Trophoblast cell (in vitro differentiated cells and primary cell): ENCODE measurements at regions not wholly inside any gene's neighbourhood (a gene's known extent, or its start where the extent isn't known, plus 50 kb on each side); places are given as distances from the start of the nearest gene placed in this dataset.

Experiments used
- DNase-seq, 2 donors: peaks; one replicate each; pipeline ENCODE4 v3.0.0-alpha.2; 2016
- H2AFZ ChIP-seq: 2 replicates; pipeline ENCODE4 v1.6.1; 2013; ENCODE audit warnings: low read length, moderate library complexity, mild to moderate bottlenecking; ENCODE audit not compliant: insufficient read depth, poor library complexity
- H2AK5ac ChIP-seq: 2 replicates; pipeline ENCODE4 v1.6.1; 2013; ENCODE audit warnings: mild to moderate bottlenecking, low read length
- H2BK120ac ChIP-seq: 2 replicates; pipeline ENCODE4 v1.6.1; 2013; ENCODE audit warnings: low read length, mild to moderate bottlenecking, moderate library complexity; ENCODE audit not compliant: insufficient read depth, poor library complexity
- H2BK12ac ChIP-seq: 2 replicates; pipeline ENCODE4 v1.6.1; 2013; ENCODE audit warnings: mild to moderate bottlenecking, low read length, moderate library complexity
- H2BK5ac ChIP-seq: 2 replicates; pipeline ENCODE4 v1.6.1; 2013; ENCODE audit warnings: low read length, low read depth, moderate library complexity, mild to moderate bottlenecking; ENCODE audit not compliant: poor library complexity
- H3K14ac ChIP-seq: 2 replicates; pipeline ENCODE4 v1.6.1; 2013; ENCODE audit warnings: mild to moderate bottlenecking, low read length
- H3K18ac ChIP-seq: 2 replicates; pipeline ENCODE4 v1.6.1; 2013; ENCODE audit warnings: mild to moderate bottlenecking, low read length
- H3K23ac ChIP-seq: 2 replicates; pipeline ENCODE4 v1.6.1; 2013; ENCODE audit warnings: low read length
- H3K27ac ChIP-seq: 2 replicates; pipeline ENCODE4 v1.5.1; 2013; ENCODE audit warnings: low read depth, mild to moderate bottlenecking, inconsistent platforms, low read length, moderate library complexity
- H3K27me3 ChIP-seq: 2 replicates; pipeline ENCODE4 v1.6.1; 2013; ENCODE audit warnings: inconsistent platforms, mild to moderate bottlenecking, low read length, moderate library complexity; ENCODE audit not compliant: insufficient read depth
- H3K36me3 ChIP-seq, 2 experiments: 1 replicate in 1 of 2; 2 replicates in 1 of 2; pipeline ENCODE4 v1.6.1; 2013; ENCODE audit warnings: low read length in 2 of 2, mild to moderate bottlenecking in 2 of 2, moderate library complexity in 1 of 2; ENCODE audit not compliant: insufficient read depth in 2 of 2, control insufficient read depth in 1 of 2
- H3K4ac ChIP-seq: 2 replicates; pipeline ENCODE4 v1.6.1; 2013; ENCODE audit warnings: low read depth, mild to moderate bottlenecking, low read length, moderate library complexity
- H3K4me1 ChIP-seq, 2 experiments: 1 replicate in 1 of 2; 2 replicates in 1 of 2; pipeline ENCODE4 v1.6.1; 2013; ENCODE audit warnings: low read length in 2 of 2, mild to moderate bottlenecking in 2 of 2, moderate library complexity in 1 of 2; ENCODE audit not compliant: insufficient read depth in 2 of 2, control insufficient read depth in 1 of 2
- H3K4me2 ChIP-seq: 2 replicates; pipeline ENCODE4 v1.6.1; 2013; ENCODE audit warnings: inconsistent platforms, mild to moderate bottlenecking, low read length, moderate library complexity
- H3K4me3 ChIP-seq: 2 replicates; pipeline ENCODE4 v1.5.1; 2013; ENCODE audit warnings: mild to moderate bottlenecking, low read depth, low read length, inconsistent platforms
- H3K79me1 ChIP-seq: one replicate; pipeline ENCODE4 v1.6.1; 2013; ENCODE audit warnings: low read length
- H3K79me2 ChIP-seq: 2 replicates; pipeline ENCODE4 v1.6.1; 2013; ENCODE audit warnings: low read length, mild to moderate bottlenecking; ENCODE audit not compliant: control insufficient read depth, insufficient read depth, poor library complexity
- H3K9ac ChIP-seq: 2 replicates; pipeline ENCODE4 v1.6.1; 2013; ENCODE audit warnings: mild to moderate bottlenecking, low read length
- H3K9me3 ChIP-seq: 2 replicates; pipeline ENCODE4 v1.6.1; 2013; ENCODE audit warnings: low read depth, mild to moderate bottlenecking, control low read depth, inconsistent platforms, low read length; ENCODE audit not compliant: insufficient read depth
- H4K12ac ChIP-seq: 2 replicates; pipeline ENCODE4 v1.6.1; 2013; ENCODE audit warnings: low read depth, mild to moderate bottlenecking, low read length, moderate library complexity
- H4K8ac ChIP-seq: 2 replicates; pipeline ENCODE4 v1.6.1; 2013; ENCODE audit warnings: low read depth, mild to moderate bottlenecking, low read length, moderate library complexity
- H4K91ac ChIP-seq: one replicate; pipeline ENCODE4 v1.6.1; 2013; ENCODE audit warnings: low read depth, mild to moderate bottlenecking, low read length, moderate library complexity
- WGBS: extraction: QIAGEN DNeasy Blood & Tissue Kit; methylation state at CpG from one replicate; pipeline ENCODE4 v1.1.7; 2013; ENCODE audit warnings: missing lambda C conversion rate; ENCODE audit not compliant: insufficient read length, insufficient coverage; ENCODE audit errors: extremely low coverage; 5-methylcytosine and 5-hydroxymethylcytosine counted together

- Histone ChIP-seq H3K79me1 (no peaks in the 10 kb centered on the region), H3K27ac (no peak overlapping the region), H3K4ac (no peak overlapping the region), H2BK5ac (no peak overlapping the region), H2AK5ac (no peak overlapping the region), H3K27me3 (no peaks in the 10 kb centered on the region), H3K4me1 (peaks cover 0 to 4% of the 10 kb centered on the region in 2 experiments), H3K14ac (no peak overlapping the region), H2BK120ac (no peak overlapping the region), H3K79me2 (no peaks in the 10 kb centered on the region), H4K12ac (no peak overlapping the region), H3K4me2 (no peak overlapping the region), H3K18ac (no peak overlapping the region), H3K9ac (no peak overlapping the region), H3K9me3 (no peaks in the 10 kb centered on the region), H2BK12ac (no peak overlapping the region), H2AFZ (no peak overlapping the region), H3K36me3 (no peaks in the 10 kb centered on the region), H3K23ac (no peak overlapping the region), H4K91ac (no peak overlapping the region), H3K4me3 (no peak overlapping the region), H4K8ac (no peak overlapping the region)
- DNase-seq: no peak
- no CpG with 5 or more reads among the region's 1 CpG for WGBS
Measured at GRCh38 chr4:187357045-187357643, 633.5 kb upstream of the FAT1 start.

GRCh38 chr4:187357821-187358220 lies 634.2 kb upstream of the FAT1 start:
- no peak for DNase-seq
- no peaks in the 10 kb centered on the region for H3K79me1 ChIP-seq
- H3K14ac ChIP-seq: no peak overlapping the region

GRCh38 chr4:187362937-187363857 lies 632.4 kb upstream of the ZFP42 start:
- H3K18ac ChIP-seq: no peak overlapping the region
- no peak for DNase-seq
- no peak overlapping the region for H3K9ac ChIP-seq
- peak overlapping the region; percentile 1 for H3K23ac ChIP-seq
- no peak overlapping the region for H2BK120ac ChIP-seq
- no CpG with 5 or more reads among the region's 31 CpGs for WGBS
- no peak overlapping the region for H3K4ac ChIP-seq
- H3K4me3 ChIP-seq: no peak overlapping the region
- H3K79me2 ChIP-seq: no peaks in the 10 kb centered on the region
- no peaks in the 10 kb centered on the region for H3K36me3 ChIP-seq
- no peak overlapping the region for H3K27ac ChIP-seq
- no peak overlapping the region for H2BK5ac ChIP-seq
- H4K8ac ChIP-seq: no peak overlapping the region
- H4K12ac ChIP-seq: no peak overlapping the region
- no peak overlapping the region for H2BK12ac ChIP-seq
- H3K4me1 ChIP-seq: no peaks in the 10 kb centered on the region
- H3K79me1 ChIP-seq: no peaks in the 10 kb centered on the region
- no peak overlapping the region for H4K91ac ChIP-seq
- H3K27me3 ChIP-seq: no peaks in the 10 kb centered on the region
- H2AK5ac ChIP-seq: no peak overlapping the region
- peaks cover 1% of the 10 kb centered on the region for H3K9me3 ChIP-seq
- H3K14ac ChIP-seq: no peak overlapping the region
- H2AFZ ChIP-seq: no peak overlapping the region
- no peak overlapping the region for H3K4me2 ChIP-seq

More at GRCh38 chr4:187357821-187358220, 634.2 kb upstream of the FAT1 start:
- H3K27ac ChIP-seq: no peak overlapping the region
- H4K8ac ChIP-seq: no peak overlapping the region
- no peaks in the 10 kb centered on the region for H3K27me3 ChIP-seq
- no peak overlapping the region for H3K4ac ChIP-seq
- no peak overlapping the region for H4K12ac ChIP-seq
- H2AK5ac ChIP-seq: no peak overlapping the region
- no peak overlapping the region for H2BK12ac ChIP-seq
- H3K79me2 ChIP-seq: no peaks in the 10 kb centered on the region
- no peaks in the 10 kb centered on the region for H3K9me3 ChIP-seq
- H3K23ac ChIP-seq: no peak overlapping the region
- H3K18ac ChIP-seq: no peak overlapping the region
- H4K91ac ChIP-seq: no peak overlapping the region
- H2BK120ac ChIP-seq: no peak overlapping the region
- H3K4me1 ChIP-seq: peaks cover 0 to 4% of the 10 kb centered on the region in 2 experiments
- H2AFZ ChIP-seq: no peak overlapping the region
- WGBS: no CpG with 5 or more reads among the region's 4 CpGs
- H2BK5ac ChIP-seq: no peak overlapping the region
- no peak overlapping the region for H3K4me3 ChIP-seq
- no peak overlapping the region for H3K4me2 ChIP-seq
- no peaks in the 10 kb centered on the region for H3K36me3 ChIP-seq
- H3K9ac ChIP-seq: no peak overlapping the region

GRCh38 chr4:187364401-187364800 lies 631.2 kb upstream of the ZFP42 start:
- Histone ChIP-seq H4K12ac (no peak overlapping the region), H2BK5ac (no peak overlapping the region), H3K9ac (no peak overlapping the region), H3K36me3 (no peaks in the 10 kb centered on the region), H2AK5ac (no peak overlapping the region), H3K14ac (no peak overlapping the region), H2BK12ac (no peak overlapping the region), H2BK120ac (no peak overlapping the region), H3K79me1 (no peaks in the 10 kb centered on the region), H3K9me3 (peaks cover 1% of the 10 kb centered on the region), H3K27me3 (no peaks in the 10 kb centered on the region), H3K4me3 (no peak overlapping the region), H3K4me1 (no peaks in the 10 kb centered on the region), H3K27ac (no peak overlapping the region), H2AFZ (no peak overlapping the region), H3K18ac (no peak overlapping the region), H4K8ac (no peak overlapping the region), H3K4ac (no peak overlapping the region), H3K23ac (no peak overlapping the region), H3K79me2 (no peaks in the 10 kb centered on the region), H3K4me2 (no peak overlapping the region), H4K91ac (no peak overlapping the region)
- WGBS: no CpG with 5 or more reads among the region's 7 CpGs
- no peak for DNase-seq
